NCI-H446 treated with DMSO at 0.1 percent for 48 hours (cell line): ENCODE measurements at regions not wholly inside any gene's neighbourhood (a gene's known extent, or its start where the extent isn't known, plus 50 kb on each side); places are given as distances from the start of the nearest gene placed in this dataset.

Source experiments
- DNase-seq: peaks from one replicate; lab custom pipeline; 2025; lab: John Stamatoyannopoulos, UW

DNA sequence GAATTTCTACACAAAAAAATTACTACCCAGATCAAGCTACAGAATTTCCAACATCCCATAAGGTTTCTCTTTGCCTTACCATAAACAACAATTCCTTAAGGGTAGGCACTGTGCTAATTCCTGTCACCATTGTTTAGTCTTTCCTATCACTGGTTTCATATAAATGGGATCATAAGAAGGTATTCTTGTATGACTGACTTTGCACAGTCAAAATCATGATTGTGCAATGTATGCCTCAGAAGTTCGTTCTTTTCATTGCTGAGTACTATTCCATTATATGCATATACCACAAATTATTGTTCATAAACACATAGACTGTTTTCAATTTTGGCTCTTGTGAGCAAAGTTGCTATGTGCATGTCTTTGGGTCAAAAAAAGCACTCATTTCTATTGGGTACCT lies 611.6 kb upstream of the CADM1 start:
- DNase-seq = no peak

DNA sequence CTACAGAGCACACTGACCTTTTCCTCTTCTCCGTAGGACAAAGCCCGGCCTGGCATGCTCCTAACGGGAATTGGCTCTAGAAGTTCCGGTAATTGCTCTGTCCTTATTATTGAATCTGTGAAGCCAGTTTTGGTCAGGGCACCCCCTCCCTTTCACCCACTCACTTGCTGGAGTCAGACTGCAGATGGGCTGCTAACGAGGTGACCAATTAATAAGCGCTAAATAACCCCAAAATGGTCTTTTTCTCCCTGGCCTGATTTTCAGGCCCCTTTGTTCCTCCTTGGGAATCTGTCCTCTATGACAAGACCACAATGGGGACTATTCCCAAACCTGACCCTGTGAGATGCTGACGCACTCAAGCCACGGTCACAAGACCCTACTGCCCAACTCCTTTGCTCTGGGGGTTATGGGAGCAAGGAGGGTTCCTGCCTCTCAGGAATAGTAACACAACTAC lies 610.0 kb upstream of the CADM1 start:
- DNase-seq = no peak

DNA sequence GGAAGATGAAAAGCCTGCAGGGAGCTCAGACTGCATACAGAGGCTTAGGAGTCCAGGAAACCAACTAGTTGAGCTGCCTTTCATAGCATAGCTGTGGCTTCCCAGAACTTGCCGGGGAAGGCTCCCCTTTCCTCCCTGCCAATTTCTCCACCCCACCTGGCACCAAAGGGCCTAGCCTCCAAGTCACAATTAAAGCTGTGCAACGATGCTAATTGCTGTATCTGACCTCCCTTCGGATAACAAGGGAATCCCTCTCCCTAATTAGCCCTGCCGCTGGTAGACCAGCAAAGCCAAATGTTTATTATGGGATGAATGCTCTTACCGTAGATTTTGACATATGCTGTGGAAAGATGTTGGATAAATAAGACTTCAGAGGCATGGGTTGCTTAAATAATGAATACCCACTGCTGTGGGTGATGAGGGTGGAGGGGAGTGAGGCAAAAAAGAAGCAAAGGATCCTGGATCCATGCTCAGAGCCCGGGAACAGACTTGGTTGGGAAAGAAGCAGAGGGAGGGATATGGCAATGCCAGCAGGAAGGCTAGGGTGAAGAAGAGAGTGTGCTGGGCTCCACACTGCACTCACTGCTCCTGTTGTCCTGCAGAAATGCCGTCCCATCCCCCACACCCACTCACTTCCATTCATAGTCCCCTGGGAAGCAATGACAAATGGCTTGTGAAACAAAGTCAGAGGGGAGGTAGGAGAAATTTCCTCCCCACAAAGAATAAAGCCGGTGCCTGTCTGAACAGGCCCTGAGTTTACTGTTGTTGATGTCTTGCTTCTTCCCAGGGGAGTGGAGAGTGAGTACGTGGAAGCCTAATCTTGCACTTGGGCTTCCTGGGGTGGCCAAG lies 608.1 kb upstream of the CADM1 start:
- DNase-seq = no peak

DNA sequence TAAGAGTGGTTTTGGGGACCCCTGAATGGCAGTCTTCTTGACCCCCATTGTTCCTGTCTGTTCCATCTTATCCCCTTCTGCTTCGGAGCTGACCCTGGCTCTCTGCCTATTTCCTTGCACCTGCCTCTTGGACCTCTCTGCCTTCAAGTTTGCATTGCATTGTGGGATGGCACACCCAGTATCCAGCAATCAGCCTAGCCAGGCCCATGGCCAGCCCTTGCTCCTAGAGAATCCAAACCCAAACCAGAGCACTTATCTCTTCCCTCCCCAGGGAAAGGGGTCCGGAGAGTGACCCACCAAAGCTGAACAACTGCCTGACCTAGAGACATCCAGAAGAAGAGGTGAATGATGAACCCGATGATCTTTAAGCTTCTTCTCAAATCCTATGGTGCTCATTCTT lies 607.3 kb upstream of the CADM1 start:
- no peak for DNase-seq

DNA sequence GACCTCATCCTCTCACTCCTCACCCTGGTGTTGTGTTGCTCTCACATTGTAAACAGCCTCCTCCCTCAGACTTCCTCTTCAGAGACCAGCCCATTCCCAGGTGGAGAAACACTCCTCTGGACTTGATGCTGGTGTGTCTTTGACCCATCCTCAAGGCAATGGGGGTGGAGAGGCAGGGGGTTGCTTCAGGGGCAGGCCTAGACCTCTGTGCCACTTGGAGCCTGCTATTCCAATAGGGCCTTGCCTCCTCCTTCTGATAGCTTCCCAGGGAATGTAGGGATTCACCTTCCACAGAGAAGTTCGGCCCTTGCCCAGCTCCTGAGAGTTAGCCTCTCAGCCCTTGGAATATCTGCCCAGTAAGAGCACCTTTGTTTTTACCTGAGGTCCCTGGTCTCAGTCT lies 606.6 kb upstream of the CADM1 start:
- no peak for DNase-seq

DNA sequence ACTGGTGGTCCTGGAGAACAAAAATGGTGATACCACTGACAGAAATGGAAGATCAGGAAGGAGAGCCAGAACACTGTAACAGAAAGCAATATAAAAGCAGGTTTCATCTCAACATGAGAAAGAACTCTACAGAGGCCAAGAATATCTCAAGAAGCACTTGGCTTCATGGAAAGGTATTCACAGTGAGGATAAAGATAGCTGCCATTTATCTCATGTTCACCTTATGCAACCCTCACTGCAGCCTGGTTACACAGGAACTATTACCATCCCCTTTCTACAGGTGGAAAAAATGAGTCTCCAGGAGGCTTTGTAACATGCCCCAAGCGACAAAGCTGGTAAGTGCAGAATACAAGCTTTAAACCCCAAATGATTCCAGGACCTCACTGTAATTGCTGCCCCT lies 606.1 kb upstream of the CADM1 start:
- no peak for DNase-seq

DNA sequence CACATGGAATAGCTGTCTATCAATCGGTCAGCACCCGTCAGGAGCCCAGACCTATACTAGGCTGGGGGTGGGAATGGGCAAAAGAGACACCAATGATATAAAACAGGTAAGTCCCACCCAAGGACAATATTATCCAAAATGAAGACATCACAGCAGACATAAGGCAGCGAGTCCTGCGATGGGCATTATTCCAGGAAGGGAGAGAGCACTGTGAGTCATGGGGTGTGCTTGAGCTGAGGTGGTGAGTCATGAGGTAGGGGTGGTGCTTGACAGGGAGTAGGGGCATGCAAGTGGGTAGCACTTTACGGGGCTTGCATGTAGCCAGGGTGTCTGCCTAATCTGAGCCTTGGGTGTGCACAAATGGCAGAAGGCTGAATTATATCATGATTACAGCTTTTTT lies 605.0 kb upstream of the CADM1 start:
- DNase-seq = peak; percentile 19

DNA sequence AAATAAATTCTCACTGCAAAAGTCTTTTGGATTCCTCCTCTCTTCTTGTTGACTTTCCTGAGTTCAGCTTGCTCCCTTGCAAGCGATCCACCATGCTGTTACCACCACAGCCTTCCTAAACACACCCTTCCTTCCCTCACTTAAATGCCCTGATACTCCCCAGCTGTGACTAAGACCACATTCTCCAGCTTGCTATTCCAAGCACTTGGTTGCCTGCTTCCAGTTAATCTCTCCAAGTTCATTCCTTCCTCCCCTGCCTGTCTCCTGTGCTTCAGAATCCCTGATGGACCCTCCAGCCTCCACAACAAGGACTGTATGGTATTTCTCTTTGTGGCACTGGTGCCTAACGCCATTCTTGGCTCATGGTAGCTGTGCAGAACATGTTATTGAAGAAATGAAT lies 603.9 kb upstream of the CADM1 start:
- no peak for DNase-seq

DNA sequence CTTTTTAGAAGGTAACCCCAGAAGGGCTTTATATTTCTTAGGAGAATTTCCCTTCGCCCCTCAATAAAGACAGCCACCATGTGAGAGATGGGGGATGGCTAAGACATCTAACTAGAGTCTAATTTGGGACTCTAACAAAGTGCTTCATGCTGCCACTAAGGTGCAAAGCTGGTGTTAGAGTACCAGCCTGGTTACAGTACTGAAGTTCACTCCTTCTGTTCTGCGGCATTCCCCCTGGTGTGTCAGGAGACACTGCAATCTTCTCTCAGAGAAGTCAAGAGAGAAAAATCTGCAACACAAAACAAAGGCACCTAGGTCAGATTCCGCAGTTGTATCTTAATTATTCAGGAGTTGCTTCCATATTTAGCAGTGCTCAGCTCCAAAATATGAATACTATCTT lies 603.0 kb upstream of the CADM1 start:
- no peak for DNase-seq

DNA sequence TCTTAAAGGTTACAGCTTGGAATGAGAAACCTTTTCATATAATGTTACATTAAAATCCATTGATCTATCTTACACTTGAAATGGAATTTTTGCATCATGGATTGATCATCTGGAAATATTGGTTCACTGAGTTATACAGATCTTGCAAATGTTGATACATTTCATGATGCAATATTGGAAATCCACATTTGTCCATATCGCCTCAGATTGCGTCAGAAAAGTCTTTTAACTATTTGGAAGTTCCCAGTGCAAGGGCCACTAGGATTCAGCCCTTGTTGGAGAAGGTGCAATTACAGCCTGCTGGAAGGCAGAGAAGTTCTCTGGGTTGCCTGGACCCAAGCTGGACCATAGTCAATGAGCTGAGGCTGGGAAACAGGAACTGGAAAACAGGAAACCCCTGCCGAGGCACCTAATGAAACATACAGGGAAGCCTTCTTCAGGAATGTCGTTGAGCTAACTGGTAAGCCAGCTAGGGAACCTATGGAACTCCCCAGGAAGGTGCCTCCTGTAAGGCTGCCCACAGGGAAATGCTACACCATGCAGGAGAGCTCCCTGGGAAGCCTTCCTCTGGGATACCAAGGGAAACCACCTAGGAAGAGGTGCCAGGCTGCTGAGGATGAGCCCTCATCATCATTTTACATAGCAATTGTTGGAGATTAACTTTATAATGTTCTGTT lies 600.4 kb upstream of the CADM1 start:
- no peak for DNase-seq

DNA sequence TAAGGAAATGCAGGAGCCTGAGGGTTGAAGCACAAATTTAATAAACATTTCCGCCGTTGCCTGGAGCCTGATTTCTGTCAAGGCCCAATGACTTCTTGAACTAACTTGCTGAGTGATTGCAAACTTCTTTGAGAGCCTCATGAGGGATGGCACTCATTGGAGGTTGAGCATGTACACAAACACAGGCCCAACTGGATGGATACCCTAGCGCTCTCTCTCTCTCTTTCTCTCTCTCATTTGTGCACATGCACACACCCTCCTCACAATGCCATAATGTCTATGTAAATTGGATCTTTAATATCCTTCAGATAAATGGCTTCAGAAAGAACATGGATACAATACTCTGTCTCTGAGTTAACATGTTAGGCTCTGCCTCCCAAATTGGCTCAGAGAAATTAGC lies 597.7 kb upstream of the CADM1 start:
- DNase-seq = no peak

DNA sequence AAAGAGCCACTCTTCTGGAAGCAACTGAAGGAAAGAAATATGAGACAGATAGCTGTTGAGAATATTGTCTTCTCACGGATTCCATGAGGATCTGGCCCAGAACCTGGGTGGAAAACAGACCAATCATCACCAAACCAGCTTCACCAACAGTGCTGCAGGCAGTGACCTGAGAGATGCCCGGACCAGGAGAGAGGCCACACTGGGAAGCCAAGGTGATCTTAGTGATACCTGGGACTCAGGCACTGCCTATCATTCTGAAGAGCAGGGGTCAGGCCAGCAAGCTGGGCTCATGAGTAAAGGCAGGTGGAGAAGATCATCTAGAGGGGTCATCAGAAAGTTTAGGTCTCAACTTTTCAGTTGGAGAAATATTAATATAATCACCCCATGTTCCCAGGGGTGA lies 595.8 kb upstream of the CADM1 start:
- no peak for DNase-seq

DNA sequence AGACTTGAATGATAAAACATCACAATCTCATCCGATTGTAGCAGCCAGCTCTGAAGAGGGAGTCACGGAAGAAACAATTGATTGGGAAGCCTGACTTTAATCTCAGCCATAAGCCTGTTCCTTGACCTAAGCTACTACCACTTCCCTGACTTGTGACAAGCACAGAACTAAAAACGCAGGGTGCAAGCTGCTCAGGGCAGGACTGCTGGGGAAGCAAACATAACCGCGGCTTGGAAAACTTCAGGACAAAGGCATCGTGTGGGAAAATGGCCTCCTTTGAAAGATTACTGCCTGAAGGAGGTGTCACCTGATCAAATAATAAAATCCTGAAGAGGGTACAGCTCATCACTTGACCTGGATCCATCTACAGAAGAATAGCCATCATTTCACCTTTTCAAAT lies 595.3 kb upstream of the CADM1 start:
- DNase-seq = no peak

DNA sequence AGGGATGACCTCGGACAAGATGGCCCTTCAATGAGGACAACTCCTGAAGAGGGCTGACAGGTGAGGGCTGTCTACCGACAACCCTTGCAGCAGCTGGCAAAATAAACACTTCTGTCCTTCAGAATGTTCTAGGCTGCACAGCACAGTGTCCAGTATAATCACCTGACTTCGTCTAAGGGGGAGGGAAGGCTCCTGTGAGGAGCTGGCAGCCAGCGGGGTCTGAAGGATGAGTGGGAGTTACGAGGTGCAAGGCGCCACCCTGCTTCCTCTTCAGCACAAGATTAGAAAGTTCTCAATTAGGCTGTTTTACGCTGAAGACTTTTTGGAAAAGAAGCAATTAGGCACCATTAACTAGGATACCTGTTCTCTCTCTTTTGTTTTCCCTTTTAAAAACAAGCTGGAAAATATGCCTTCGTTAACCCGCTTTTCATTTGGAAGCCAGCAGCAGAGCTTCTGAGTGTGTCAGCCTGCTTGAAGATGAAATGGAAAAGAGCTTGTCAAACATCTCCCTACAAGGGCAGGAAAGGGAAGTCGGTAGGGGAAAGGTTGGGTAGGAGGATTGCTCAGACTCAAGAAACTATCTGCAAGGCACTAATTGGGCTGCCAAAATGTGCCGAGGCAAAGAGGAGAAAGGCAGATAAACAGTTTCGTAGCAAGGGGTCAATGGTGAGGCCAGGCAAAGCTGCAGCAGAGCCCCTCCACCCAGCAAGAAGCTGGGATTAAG lies 592.2 kb upstream of the CADM1 start:
- no peak for DNase-seq

DNA sequence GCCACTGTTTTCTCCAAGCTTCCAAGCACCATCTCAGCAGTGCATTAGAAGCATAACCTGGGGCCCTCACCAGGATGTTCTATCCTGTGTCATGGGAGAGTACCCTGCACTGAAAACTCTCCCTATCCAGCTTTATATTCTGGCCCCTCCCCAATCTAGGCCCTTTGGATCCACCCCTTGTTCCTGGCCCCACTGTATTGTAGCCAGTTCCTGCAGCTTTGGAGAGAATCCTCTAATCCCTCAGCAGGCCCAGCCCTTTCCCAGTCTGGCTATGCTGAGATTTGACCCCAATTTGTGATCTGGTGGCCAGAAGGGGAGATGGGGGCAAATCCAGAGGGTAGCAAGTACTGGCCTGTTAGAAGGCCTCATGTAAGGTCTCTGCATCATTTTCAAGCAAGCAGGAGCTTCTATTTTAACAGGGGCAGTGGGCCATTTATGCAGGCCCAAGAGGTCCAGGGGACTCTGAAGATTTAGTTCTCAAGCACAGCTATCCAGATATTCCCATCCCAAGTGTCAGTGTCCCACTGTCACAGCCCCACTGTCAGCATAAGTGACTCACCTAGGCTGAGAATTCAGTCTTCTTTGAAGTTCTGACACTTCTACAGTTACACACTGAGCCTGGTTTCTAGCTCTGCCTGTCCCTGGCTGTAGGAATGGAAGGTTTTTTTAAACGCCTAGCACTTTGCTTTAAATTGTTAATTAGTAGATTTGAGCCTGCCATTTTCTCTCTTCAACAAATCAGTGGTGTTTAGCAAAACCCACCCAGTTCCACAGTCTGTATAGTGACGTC lies 589.5 kb upstream of the CADM1 start:
- no peak for DNase-seq

DNA sequence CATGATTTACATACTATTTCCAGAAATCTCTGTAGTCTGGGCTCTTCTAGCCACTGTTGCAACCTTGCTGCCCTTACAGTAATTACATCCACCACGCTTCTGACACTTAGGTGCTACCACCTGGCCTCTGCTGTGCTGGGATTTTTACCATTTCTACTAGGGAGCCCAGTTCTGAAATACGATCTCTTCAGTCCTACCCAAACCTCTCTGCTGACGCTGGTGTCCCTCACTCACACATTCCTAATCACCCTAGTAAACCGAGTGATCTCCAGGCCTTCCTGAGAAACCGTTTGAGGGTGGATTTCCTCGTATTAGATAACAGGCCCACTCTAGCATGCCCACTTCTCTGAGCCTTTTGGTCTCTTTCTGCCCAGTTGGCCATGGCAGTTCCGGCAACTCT lies 588.9 kb upstream of the CADM1 start:
- DNase-seq = no peak

DNA sequence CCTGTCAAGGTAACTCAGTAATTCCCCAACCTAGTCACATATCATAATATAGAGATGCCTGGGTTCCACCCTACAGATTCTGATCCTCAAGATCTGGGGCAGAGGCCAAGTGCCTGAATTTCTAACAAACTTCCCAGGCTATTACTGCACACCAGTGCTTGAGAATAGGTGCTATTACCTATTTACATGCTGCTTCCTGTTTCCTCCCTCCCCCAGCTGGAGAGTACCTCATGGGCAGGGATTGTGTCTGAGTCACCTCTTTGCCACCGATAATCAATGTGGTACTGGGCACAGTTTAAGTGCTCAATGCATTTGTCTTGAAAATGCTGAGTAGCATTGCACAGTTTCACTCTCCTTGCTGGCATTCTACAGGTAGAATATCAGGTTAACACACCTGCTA lies 582.2 kb upstream of the CADM1 start:
- no peak for DNase-seq

DNA sequence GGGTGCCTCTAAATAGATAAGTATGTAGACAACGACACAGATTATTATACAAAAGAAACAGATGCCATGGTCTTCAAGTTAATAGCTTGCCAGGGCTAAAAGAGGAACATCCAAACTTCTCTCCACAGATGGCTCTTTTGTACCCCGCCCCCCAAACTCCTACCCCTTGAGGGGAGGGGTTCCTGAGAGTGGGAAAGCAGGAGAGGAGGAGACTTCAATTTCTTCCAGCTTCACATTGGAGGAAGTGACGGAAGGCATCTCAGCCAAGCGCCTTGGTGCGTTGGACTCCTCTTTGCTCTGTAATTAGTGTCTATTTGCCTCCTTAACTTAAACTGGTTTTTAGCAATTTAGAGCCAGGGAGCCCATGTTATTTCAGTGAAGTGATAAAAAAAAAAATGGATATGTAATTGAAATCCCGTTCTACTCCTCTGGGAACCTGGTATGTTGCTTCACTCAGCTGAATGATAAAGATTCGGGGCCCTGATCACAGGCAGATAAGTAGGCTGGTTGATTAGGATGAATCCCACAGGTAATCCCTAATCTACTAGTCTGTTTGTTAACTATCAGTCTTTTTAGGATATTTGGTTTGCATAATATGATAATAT lies 580.9 kb upstream of the CADM1 start:
- DNase-seq = no peak

DNA sequence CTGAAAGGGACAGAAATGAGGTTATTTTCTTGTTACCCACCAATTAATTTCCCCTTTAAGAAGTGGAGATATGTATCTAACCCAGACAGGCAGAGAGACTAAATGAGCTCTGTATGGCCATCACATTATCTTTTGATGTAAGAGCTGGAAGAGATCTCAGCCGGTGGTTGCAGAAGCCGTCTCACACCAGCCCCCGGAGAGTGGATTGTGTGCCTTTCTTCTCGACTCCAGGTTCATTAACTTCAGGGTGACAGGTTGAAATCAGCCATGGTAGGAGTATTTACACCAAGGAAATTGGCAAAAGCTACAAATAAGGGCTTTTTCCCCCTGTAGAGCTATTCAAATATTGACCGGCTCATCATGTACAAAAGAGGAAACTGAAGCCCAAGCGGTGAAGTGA lies 580.3 kb upstream of the CADM1 start:
- DNase-seq = no peak

DNA sequence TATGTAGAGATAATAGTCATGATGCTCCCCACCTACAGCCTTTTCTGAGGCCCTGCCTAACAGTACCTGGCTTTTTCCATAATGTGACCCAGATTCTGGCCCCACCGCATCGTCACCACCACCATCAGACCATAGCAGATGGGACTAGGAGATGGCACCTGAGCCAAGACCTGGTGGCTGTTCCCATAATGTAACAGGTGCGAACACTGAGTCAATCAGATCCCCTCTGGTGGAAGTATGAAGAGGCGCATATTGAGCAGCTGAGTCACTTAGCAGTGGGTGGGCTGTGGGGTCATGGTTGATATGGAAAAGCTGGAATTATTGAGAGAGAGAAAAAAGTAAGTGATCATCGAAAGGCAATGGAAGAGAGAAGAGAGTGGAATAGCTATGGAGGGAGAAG lies 578.0 kb upstream of the CADM1 start:
- DNase-seq = no peak

DNA sequence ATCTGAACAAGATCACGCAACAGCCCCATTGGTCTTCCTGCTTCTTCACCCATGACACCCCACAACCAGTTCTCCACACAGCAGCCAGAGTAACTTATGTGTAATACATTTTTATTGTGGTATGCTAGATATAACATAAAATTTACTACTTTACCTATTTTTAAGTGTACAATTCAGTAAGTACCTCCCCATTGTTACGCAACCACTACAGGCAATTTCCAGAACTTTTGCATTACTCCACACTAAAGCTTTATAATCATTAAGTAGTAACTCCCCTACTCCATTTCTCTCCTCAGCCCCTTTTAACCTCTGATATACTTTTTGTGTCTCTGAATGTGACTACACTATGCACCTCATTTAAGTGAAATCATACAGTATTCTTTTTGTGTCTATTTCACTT lies 575.4 kb upstream of the CADM1 start:
- DNase-seq = no peak

DNA sequence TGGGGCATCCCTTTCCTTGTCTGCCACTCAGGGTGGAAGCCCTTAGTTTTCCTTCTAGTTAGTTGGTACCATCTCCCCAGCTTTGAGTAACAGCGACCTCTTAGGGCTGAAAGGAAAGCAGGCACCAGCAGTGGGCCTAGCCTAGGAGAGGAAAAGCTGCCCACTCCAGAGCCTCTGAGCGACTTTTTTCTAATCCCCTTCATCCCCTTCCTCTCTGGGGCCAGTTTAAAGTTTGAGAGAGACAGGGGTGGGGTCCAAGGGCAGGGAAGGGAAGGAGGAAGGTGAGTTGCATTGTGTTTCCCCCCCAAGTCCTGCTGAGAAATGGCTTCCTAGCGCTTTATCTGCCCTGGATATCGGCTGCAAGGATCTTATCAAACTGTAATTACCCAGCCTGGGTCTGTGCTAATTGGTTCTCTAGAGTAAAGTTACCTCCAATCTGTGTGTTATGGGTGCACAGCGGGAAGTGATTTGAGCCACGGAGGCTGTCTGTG lies 573.9 kb upstream of the CADM1 start:
- no peak for DNase-seq
